KG1 (cell line): ENCODE measurements at regions not wholly inside any gene's neighbourhood (a gene's known extent, or its start where the extent isn't known, plus 50 kb on each side); places are given as distances from the start of the nearest gene placed in this dataset.
"Not testable (repeated sequence)": the region's sequence is repeated elsewhere in the genome, so short reads cannot be mapped to it uniquely, and the experiment has no call there.

Experiments
- DNase-seq: peaks from one replicate; lab custom pipeline; 2025; lab: John Stamatoyannopoulos, UW

DNA sequence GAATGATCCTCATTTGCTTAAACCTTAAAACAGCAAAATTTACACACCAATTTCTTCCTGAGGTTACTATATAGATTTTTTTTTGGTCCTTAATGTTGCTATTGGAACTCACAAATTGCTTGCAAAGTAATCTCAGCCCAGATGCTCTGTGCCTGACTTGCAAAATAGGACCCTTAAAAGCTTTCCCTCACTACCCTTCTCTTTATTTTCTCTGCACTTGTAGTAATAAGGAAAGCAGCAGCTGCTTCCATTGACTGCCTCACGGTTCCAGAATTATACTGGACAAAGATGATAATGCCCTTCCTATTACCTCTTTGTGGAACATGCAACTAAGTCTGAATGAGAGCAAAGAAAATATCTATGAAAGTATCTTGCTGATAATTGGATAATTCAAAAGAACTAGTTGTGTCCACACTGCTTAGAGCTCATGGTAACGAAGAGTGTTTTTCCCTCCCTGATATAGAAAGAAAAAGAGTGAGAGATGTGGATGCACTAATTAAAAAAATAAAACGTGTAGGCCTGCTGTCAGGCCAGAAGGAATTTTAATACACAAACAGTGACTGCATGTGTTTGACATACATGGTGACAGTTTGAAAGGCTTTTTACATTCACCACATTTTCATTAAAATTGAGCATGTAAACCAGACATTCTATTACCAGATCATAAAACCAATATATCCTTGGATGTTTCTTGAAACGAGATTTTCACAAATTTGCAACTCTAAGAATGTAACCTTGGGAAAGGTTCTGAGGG is 783.1 kb downstream of the GBE1 start:
- no peak for DNase-seq

DNA sequence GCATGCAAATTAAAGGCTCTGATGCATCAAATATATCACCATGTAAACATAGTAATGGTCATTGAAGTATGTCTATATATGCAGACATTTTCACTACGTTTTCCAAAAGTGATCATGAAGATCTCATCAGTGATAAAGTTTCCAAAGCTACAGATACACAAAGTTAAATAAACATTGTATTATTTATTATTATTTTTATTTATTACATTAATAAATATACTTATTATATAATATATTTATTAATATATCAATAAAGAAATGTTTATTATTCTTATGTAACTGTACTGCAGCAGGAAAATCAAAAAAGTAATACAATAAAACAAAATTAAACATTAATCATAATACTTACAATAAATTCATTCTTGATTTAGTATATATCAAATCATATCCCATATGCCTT is 791.2 kb downstream of the GBE1 start:
- no peak for DNase-seq

DNA sequence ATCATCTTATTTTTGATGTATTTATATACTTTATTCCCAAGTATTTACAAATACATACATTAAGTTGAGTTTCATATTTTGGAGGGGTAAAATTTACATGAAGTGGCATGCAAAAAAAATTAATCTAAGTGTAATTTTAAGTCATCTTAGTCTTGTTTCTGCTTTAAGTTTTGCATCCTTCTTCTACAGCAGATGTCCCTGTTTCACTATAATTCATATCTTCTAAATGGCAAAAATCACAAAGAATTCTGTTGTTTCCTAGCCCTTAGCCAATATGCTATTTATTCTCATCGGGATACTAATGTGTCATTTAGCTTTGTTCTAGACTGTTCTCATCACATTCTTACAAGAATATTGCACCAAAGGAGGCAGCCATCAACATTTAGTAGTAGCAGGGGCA is 831.9 kb downstream of the GBE1 start:
- no peak for DNase-seq

DNA sequence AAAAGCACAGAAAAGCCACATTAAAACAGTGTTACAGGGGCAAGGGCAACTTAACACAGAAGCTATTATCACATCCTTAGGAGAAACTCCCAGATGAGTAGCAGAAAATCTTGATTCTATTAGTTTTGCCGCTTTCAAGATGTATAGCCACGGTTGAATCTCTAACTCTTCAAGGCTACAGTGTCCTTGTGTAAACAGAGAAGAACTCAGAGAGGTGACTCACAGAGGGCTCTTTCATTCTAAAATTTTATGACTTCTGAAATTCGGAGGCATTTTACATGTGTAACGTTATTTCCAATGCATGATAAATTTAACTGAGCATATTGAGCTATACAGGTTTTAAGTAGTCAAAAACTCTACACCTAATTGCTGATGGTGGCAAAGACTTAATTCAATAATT is 846.6 kb downstream of the GBE1 start:
- DNase-seq = no peak

DNA sequence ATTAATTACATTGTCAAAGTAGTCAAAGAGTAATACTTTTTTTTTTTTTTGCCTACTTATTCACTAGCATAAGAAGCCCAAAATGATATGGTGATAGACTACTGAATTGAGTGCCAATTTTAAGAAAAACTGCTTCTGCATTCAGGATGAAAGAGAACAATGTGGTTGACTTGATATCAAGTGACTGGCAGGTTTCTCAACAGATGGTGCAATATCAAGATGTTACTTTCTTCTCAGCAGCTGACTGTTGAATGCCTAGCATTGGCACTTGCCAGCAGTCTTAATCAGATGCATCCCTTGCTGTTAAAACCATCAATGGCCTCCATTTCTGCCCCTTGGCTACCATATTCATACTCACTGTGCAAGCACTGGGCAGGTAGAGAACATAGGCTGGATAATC is 863.2 kb downstream of the GBE1 start:
- no peak for DNase-seq

DNA sequence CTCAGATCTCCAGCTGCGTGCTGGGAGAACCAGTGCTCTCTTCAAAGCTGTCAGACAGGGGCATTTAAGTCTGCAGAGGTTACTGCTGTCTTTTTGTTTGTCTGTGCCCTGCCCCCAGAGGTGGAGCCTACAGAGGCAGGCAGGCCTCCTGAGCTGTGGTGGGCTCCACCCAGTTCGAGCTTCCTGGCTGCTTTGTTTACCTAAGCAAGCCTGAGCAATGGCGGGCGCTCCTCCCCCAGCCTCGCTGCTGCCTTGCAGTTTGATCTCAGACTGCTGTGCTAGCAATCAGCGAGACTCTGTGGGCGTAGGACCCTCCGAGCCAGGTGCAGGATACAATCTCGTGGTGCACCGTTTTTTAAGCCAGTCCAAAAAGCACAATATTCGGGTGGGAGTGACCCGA is 864.4 kb downstream of the GBE1 start:
- not testable (repeated sequence) for DNase-seq

DNA sequence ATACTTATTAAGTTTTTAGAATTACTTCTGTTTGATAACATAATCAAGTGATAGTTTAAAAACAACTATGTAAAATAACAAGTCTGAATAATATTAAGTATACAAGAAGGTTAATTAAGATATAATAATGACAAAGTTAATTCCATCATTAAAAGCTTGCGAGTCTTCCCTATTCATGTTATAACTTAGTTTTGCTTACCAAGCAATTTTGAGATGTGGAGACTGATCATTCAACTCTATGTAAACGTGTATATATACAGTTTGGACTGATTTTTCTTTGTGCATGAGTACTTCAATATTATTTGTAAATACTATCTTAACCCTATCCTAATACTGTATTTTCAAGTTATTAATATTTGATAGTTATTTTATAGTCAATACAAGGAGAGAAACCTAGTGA is 870.9 kb downstream of the GBE1 start:
- no peak for DNase-seq

DNA sequence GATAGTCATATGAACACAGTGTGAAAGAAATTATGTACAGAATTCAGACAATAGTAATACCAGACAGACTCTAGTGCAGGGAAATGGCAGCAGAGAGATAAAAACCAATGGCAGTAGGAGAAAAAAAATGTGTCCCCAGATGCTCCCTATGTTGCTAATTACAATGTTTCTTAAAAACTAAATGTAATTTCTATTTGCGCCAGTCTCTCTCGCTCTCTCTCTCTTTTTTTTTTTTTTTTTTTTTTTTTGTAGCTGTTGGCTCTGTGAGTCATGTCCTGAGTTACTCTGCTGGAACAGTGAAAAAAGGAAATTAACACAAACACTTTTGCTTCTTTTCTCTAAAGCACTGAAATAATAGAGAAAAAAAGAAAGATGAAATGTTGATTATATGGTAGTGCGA is 871.9 kb downstream of the GBE1 start:
- DNase-seq = no peak

DNA sequence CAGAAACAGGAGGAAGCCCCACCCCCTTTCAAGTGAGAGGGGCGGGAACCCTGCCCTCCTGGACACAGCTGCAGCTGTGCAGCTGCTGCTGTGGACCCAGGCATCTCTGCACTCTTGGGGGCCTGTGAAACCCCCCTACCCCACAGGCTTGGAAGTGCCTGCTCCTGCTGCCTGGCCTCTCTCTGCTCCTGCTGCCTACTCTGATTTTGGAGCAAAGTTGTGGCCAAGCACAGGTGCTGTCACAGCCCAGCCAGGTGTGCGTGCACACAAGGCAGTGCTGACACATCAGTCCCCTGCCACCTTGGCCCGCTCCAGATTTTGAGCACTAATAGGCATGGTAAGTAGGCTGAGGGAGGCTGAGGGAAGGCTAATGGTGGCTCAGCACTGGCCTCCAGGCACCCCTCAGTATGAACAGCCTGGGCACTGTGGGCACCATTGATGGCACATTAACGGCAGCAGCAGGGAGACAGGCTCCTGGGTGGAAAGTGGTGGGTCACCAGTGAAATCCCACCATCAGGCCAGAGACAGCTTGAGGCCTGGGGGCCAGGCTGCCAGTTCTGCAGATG is 890.9 kb downstream of the GBE1 start:
- DNase-seq = no peak

DNA sequence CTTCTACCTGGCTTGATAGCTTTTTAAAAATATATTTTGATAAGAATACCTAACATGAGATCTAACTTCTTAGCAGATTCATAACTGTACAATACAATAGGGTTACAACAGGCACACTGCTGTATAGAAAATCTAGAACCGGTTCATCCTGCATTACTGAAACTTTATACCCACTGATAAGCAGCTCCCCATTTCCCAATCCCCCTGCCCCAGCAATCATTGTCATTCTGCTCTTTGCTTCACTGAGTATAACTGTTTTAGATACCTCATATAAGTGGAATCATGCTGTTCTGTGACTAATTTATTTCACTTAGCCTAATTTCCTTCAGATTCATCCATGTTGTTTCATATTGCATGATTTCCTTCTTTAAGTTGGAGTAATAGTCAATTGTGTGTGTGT is 906.0 kb downstream of the GBE1 start:
- no peak for DNase-seq

DNA sequence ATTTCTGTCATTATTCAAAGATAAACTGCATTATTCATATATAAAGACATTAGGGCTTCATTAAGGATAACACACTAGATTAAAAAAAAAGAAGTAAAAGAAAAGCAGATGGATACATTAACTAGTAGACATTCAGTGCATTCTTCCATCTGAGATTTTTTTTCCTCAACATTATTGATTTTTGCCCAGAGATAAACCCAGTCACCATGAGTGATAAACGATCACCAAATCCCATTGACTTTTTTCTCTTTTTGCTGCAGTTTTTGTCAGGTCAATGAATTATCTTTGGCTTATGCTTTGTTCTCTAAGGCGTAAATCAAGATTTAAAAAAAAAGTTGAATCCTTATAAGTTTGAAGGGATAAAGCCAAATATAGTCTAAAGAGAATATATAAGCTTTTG is 925.0 kb downstream of the GBE1 start:
- DNase-seq = no peak

DNA sequence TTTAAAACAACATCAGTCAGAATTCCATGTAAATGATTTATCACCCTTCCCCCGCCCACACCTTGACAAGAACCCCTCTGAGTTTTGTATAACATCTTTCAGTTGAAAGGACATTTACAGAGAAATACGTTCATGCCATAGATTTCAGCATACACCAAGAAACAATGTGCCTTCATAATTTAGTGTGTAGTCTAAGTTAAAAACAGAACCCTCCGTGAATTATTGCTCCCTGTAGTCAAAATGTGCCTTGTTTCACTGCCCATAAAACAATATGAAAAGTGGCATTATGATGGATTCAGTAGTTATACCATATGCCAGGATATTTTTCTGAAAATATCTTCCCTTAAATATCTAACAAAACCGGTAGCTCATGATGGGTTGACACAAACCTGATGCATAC is 953.9 kb downstream of the GBE1 start:
- no peak for DNase-seq

DNA sequence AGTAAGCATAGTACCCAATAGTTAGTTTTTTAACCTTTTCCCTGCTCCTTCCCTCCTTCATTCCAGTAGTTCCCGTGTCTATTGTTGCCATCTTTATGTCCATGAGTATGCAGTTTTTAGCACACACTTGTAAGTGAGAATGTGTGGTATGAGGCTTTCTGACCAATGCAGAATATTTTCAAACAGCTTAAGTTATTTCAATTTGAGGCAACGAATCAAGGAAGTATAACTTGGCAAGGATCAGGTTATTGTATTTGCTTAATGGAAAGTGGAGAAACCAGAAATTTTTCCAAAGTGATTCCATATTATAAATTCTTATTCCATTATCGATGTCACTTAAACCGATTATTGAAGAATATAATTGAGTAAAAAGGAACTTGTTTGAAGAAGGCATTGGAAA is 954.8 kb downstream of the GBE1 start:
- no peak for DNase-seq

DNA sequence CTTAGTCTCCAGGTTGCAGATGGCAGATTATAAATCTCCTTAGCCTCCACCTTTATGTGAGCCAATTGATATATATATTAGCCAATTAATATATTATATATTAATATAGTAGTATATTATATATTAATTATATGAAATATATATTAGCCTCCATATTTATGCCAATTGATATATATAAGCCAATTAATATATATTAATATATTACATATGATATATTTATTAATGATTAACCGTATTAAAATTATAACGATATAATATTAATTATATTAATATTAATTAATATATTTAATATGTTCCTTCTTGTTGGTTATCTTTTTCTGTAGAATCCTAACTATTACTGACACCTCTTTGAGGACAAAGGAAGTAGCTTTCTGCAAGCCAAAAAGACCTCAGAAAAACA is 972.5 kb downstream of the GBE1 start:
- DNase-seq = no peak

DNA sequence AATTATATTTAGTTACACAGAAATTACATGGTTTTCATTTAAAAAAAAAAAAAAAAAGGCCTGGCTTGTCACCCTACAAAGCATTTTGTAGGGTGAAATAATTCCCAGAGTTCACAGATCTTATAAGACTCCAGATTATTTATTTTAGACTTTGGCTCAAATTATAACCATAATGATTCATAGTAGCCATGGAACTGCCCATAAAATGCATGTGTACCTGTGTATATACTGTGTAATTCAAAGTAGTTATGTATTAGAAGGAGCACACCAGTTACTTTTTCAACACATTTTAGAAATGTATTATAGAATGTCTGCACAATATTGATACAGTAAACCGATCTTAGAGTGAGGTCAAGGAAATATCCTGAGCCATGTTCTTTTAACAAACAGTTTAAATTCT is 975.6 kb downstream of the GBE1 start:
- DNase-seq = no peak

DNA sequence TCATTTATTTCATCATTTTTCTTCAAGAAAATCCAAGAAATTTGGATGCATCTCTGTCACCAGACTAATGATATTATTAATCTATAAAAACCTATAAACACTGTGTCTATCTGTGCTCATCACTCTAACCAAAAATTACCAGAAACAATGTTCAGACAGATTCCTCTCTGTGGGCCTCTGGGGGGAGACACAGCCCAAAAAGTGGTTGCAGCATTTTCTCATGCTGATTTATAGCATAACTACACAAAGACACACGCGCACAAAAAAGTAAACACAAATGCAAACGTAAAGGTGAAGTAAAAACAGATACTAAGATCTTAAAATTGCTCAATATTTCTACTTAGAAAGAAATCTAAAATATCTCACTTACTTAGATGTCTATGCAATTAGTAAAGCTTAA is 976.0 kb downstream of the GBE1 start:
- DNase-seq = no peak

DNA sequence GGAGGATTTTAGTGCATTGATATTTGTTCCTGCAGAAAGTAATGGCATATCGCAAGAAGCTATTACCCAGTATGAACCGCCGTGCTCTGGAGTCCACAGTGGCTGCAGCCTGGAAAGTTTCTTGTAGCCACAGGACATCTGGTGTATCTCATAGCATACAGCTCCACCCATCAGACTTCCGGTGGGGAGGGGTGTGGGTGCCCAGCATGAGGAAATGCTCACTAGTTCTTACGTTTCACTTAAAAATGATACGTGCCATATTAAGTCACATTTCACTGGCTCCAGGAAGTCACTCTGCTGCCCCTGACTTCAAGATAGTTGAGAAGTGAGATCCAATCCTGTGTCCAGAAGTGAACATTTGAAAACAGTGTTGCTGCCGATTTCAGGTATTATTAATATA is 990.4 kb downstream of the GBE1 start:
- no peak for DNase-seq

DNA sequence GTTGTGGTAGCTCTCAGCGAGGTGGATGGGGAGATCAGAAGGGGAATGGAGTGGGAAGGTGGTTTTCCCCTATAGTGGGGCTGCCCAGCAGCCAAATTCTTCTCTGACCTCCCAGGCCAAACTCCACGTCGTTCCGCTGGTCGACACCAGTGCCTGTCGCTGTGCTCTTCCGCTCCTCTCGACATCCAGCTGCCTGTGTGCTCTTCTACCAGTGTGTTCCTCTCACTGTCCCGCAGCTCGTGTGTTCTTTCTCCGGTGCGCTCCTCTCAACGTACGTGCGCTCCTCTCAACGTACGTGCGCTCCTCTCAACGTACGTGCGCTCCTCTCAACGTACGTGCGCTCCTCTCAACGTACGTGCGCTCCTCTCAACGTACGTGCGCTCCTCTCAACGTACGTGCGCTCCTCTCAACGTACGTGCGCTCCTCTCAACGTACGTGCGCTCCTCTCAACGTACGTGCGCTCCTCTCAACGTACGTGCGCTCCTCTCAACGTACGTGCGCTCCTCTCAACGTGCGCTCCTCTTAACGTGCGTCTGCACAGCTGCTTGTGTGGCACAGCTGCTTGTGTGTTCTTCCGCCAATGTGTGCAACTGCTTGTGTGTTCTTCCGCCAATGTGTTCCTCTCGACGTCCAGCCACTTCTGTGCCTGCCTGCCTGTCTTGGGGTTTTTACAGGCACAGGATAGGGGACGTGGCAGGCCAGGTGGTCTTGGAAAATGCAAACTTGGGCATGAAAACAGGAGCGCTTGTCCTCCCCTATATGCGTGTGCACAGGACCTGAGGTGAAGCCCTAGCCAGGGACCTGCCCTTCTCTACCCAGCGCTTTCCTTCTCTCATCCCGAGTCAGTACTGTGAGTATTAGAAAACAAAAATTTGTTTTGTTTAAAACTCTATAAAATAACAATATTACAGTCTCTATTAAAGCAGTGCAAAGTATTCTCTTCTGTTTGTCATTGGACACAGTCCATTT is 991.1 kb downstream of the GBE1 start:
- DNase-seq = no peak

DNA sequence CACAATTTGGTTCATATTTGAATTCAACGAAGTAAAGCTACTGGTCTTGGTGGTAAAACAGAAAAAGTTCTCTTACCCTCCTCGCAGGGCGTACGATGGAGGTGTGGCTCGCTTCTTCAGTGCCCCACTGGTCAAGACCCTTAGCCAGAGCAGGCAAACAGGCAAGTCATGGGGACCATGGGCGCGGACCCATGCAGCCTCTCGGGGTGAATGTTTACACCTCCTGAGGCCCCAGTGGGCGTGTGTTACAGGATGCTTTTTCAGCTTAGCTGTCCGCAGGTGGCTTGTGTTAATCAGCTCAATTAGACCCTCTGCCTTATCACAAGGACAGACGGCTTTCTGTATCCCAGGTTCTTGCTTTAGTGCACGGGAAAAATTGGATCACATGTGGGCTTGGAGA is 991.8 kb downstream of the GBE1 start:
- DNase-seq = no peak

DNA sequence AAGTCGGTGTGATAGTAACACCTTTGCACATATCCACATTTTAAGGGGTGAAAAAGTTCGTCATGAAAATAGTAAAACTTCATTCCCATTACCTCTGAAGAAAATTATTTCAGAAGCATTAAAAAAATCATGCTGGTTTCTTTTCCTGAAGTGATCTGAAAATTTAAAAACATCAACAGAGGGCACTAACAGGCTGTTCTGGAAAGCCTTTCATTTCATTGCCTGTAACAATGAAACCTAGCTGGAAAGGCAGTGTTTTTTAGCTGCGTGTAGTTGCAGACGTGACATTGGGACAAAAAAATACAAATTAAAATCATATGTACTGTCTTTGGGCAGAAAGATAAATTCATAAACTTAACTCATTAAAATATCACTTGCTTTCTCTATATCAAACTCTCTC is 993.8 kb downstream of the GBE1 start:
- DNase-seq = no peak

DNA sequence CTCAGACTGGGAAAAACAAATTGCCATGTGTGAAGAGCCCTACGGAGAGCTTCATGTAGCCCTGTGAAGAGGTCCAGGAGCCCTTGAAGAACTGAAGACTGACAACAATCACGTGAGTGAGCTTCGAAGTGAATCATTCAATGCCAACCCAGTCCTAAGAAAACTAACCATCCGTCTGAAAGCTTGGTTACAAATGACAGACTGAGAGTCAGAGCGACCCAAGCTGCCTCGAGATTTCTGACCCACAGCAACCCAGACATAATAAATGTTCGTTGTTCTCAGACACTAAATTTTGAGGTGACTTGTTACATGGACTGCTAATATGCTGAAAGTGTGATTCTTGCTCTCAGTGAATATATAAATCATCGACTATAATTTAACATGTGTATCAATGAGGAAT is 987.2 kb upstream of the ROBO1 start:
- no peak for DNase-seq

DNA sequence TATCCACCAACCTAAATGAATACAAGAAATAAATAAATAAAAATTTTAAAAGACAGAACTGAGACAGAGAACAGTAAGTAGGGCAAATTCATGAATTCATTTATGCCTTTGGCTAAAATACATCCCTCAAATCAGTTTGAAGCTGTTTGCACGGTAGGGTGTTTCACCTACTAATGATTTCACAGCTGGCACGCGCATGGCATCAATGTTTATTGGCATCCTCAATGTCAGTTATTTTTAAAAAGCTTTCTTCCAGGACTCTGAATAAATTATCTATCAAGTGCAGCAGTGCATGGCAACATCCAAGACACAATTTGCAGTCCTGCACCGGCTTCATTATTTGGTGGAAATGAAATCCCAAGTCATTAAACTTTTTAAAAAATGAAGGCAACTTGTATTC is 985.2 kb upstream of the ROBO1 start:
- DNase-seq = no peak

DNA sequence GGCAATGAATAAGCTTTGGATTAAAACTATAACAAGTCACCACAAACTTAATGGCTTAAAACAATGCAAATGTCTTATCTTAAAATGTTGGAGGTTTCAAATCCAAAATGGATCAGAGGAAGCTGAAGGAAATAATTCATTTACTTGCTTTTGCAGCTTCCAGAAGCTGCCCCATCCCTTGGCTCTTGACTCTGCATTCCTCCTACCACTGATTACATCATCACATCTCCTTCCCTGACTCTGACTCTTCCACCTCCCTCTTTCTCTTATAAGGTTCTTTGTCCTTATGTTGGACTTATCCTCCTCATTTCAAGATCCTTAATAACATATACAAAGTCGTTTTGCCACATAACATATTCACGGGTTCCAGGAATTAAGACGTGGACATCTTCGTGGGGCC is 982.8 kb upstream of the ROBO1 start:
- DNase-seq = no peak
